HUES64 (cell line): ENCODE measurements at regions not wholly inside any gene's neighbourhood (a gene's known extent, or its start where the extent isn't known, plus 50 kb on each side); places are given as distances from the start of the nearest gene placed in this dataset.
"Not testable (repeated sequence)": the region's sequence is repeated elsewhere in the genome, so short reads cannot be mapped to it uniquely, and the experiment has no call there.

Experiments
- H3K27ac ChIP-seq: 2 replicates; pipeline ENCODE4 v1.7.0; 2013; ENCODE audit warnings: low read depth, low read length, inconsistent platforms
- H3K27me3 ChIP-seq: 2 replicates; pipeline ENCODE4 v1.6.1; 2013; ENCODE audit warnings: mild to moderate bottlenecking, low read length; ENCODE audit not compliant: insufficient read depth
- H3K36me3 ChIP-seq: 2 replicates; pipeline ENCODE4 v1.6.1; 2013; ENCODE audit warnings: mild to moderate bottlenecking, low read length; ENCODE audit not compliant: insufficient read depth
- H3K4me1 ChIP-seq: 2 replicates; pipeline ENCODE4 v1.6.1; 2013; ENCODE audit warnings: mild to moderate bottlenecking, low read length, moderate library complexity; ENCODE audit not compliant: insufficient read depth
- H3K4me3 ChIP-seq: 2 replicates; pipeline ENCODE4 v1.5.1; 2013; ENCODE audit warnings: mild to moderate bottlenecking, low read length, moderate library complexity
- H3K9ac ChIP-seq: 2 replicates; pipeline ENCODE4 v1.6.1; 2013; ENCODE audit warnings: mild to moderate bottlenecking, low read depth, low read length
- H3K9me3 ChIP-seq: 2 replicates; pipeline ENCODE4 v1.6.1; 2013; ENCODE audit warnings: low read depth, low read length; ENCODE audit not compliant: insufficient read depth
- WGBS: fragments of 150-250, 120-280 bp; methylation state at CpG from one replicate; pipeline ENCODE4 v1.1.7; 2013; ENCODE audit warnings: missing lambda C conversion rate; 5-methylcytosine and 5-hydroxymethylcytosine counted together

- no peak overlapping the region for H3K27ac ChIP-seq
- no peaks in the 10 kb centered on the region; the same call in 1 of the 2 replicates for H3K4me1 ChIP-seq
- H3K36me3 ChIP-seq = no peaks in the 10 kb centered on the region
- 94% methylated on average over 2 of the region's 3 CpGs for WGBS
- H3K27me3 ChIP-seq = no peaks in the 10 kb centered on the region
- H3K9me3 ChIP-seq = no peaks in the 10 kb centered on the region
- no peak overlapping the region for H3K4me3 ChIP-seq
- H3K9ac ChIP-seq = no peak overlapping the region
These were observed 1188.0 kb upstream of the ALCAM start for GRCh38 chr3:104178680-104179079.

DNA sequence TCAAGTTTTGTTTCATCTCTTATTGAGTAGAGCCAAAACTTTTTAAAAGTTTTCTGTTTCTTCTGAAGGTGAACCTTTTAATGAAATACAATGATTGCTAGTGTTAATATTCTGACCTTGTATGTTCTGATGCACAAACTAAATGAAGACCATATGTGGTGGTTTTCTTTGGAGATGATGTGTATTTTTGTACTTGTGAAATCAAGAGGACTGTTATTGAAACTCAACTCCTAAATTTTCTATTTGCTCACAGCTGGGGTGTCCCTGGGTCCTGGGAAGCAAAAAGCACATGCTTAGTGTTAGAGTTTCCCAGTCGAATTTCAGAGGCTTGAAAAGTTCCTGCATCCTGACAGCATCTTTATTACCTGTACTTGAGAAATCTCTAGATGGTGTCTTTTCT lies 1185.8 kb upstream of the ALCAM start:
- no peak overlapping the region for H3K4me3 ChIP-seq
- H3K36me3 ChIP-seq = no peaks in the 10 kb centered on the region
- no peaks in the 10 kb centered on the region; the same call in 1 of the 2 replicates for H3K4me1 ChIP-seq
- H3K9ac ChIP-seq = no peak overlapping the region
- H3K27me3 ChIP-seq = no peaks in the 10 kb centered on the region
- H3K27ac ChIP-seq = no peak overlapping the region
- H3K9me3 ChIP-seq = no peaks in the 10 kb centered on the region
- 88% methylated on average over 1 of the region's 1 CpG for WGBS

DNA sequence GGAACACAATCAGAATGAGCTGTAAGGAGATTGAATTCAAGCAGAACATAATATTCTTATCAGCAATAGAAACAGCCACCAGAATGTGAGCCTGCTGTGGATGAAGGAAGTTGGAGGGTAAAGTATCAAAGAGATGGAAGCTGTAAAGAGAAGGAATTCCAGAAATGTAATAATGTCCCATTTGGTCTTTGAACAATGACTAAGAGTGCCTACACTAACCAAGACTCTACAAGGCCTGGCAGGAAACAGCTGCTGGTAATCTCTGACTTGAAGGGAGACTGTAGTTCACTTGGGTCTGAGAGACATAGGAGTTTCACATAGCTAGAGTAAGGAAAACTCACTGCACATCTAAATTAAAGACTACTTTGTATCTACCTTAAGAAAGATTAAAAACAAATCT lies 1176.0 kb upstream of the ALCAM start:
- H3K9me3 ChIP-seq = no peaks in the 10 kb centered on the region
- H3K27me3 ChIP-seq = no peaks in the 10 kb centered on the region
- no peak overlapping the region for H3K4me3 ChIP-seq
- no peaks in the 10 kb centered on the region for H3K36me3 ChIP-seq
- H3K9ac ChIP-seq = no peak overlapping the region
- peaks cover 5% of the 10 kb centered on the region; the same call in 1 of the 2 replicates for H3K4me1 ChIP-seq
- H3K27ac ChIP-seq = no peak overlapping the region

- Histone ChIP-seq H3K4me3 (no peak overlapping the region), H3K27ac (no peak overlapping the region), H3K4me1 (no peaks in the 10 kb centered on the region), H3K9ac (no peak overlapping the region), H3K9me3 (no peaks in the 10 kb centered on the region), H3K27me3 (no peaks in the 10 kb centered on the region), H3K36me3 (no peaks in the 10 kb centered on the region)
- WGBS = 85% methylated on average over 2 of the region's 2 CpGs
These were observed 1168.6 kb upstream of the ALCAM start for GRCh38 chr3:104198131-104198530.

- no peaks in the 10 kb centered on the region for H3K4me1 ChIP-seq
- no peak overlapping the region for H3K27ac ChIP-seq
- H3K36me3 ChIP-seq = no peaks in the 10 kb centered on the region
- no peak overlapping the region for H3K9ac ChIP-seq
- 94% methylated on average over 2 of the region's 2 CpGs for WGBS
- H3K9me3 ChIP-seq = no peaks in the 10 kb centered on the region
- H3K27me3 ChIP-seq = no peaks in the 10 kb centered on the region
- H3K4me3 ChIP-seq = no peak overlapping the region
These were observed 1159.8 kb upstream of the ALCAM start for GRCh38 chr3:104206925-104207324.

DNA sequence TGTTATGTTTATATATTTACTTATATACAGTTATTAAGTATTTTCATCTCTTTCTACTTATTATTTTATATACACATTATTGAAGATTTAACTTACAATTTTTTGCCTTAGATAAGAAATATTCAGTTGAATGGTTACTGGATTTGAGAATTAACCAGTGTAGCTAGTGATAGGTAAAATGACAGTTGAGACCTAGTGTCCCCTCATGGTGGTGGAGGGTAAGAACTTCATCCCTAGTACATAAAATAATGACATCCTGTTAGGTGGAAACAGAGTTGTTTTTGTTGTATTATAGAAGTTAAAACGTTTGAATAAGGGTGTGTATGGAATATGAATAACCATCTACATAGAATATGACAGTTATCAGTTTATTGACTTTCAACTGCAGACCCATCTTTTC lies 1152.4 kb upstream of the ALCAM start:
- no CpG with 5 or more reads among the region's 1 CpG for WGBS
- no peaks in the 10 kb centered on the region for H3K9me3 ChIP-seq
- H3K27me3 ChIP-seq = no peaks in the 10 kb centered on the region
- no peaks in the 10 kb centered on the region for H3K36me3 ChIP-seq
- H3K4me3 ChIP-seq = no peak overlapping the region
- no peak overlapping the region for H3K27ac ChIP-seq
- peaks cover 9% of the 10 kb centered on the region; the same call in 1 of the 2 replicates for H3K4me1 ChIP-seq
- no peak overlapping the region for H3K9ac ChIP-seq

DNA sequence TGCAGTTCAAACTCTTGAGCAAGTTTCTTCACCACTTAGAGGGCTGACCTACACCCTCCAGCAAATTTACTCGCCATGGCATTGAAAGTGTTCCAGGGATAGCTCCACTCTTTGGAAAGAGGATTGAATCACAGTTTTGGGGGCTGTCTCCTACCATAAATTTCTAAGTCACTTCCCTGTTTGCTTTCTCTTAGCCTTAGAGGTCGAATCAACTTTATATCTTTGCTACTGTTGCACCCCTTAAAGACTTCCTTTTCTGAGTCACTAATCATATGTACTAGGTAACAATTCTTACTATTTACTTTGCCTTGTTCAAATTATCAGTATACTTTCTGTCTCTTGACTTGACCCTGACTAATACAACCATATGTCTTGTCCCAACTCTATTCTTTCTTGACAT lies 1151.8 kb upstream of the ALCAM start:
- Histone ChIP-seq H3K36me3 (no peaks in the 10 kb centered on the region), H3K9me3 (no peaks in the 10 kb centered on the region), H3K4me3 (no peak overlapping the region), H3K27me3 (no peaks in the 10 kb centered on the region), H3K9ac (no peak overlapping the region), H3K4me1 (peaks cover 9% of the 10 kb centered on the region; the same call in 1 of the 2 replicates), H3K27ac (no peak overlapping the region)
- 90% methylated on average over 2 of the region's 2 CpGs for WGBS

GRCh38 chr3:104219046-104219445 lies 1147.7 kb upstream of the ALCAM start:
- not testable (repeated sequence) for H3K4me3 ChIP-seq, H3K9me3 ChIP-seq, H3K27ac ChIP-seq, H3K9ac ChIP-seq, H3K27me3 ChIP-seq, H3K36me3 ChIP-seq, H3K4me1 ChIP-seq
- WGBS = 93% methylated on average over 2 of the region's 2 CpGs

- H3K9me3 ChIP-seq = no peaks in the 10 kb centered on the region
- no peaks in the 10 kb centered on the region for H3K36me3 ChIP-seq
- no peak overlapping the region for H3K27ac ChIP-seq
- H3K4me3 ChIP-seq = no peak overlapping the region
- no CpG with 5 or more reads among the region's 1 CpG for WGBS
- no peaks in the 10 kb centered on the region for H3K27me3 ChIP-seq
- H3K9ac ChIP-seq = no peak overlapping the region
- peaks cover 3% of the 10 kb centered on the region; the same call in 1 of the 2 replicates for H3K4me1 ChIP-seq
These were observed 1132.1 kb upstream of the ALCAM start for GRCh38 chr3:104234442-104235194.

DNA sequence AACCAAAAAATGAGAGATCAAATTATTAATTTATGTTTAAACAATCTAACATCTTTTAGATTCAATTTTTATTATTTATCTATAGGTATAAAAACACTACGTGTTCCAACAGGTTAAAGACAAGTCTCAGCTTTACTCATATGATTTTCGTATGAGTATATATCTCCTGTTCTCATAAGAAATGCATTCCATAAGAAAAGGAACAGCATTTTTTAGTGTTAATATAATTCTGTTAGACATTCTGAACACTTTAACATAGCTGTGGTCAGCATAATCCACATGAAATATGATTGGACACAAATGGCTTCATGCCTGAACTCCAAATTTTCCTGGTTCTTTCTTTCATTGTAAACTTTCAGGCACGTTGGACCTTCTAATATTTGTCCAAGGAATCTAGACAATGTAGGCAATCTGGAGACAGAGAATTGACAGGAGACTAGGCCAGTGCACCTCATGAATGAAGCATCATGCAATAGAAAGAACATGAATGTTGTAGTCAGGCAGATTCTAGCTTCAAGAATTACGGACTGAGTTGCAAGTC lies 1122.0 kb upstream of the ALCAM start:
- H3K27ac ChIP-seq = no peak overlapping the region
- 78% methylated on average over 3 of the region's 4 CpGs for WGBS
- H3K27me3 ChIP-seq = no peaks in the 10 kb centered on the region
- H3K4me1 ChIP-seq = peaks cover 8% of the 10 kb centered on the region; the same call in 1 of the 2 replicates
- no peak overlapping the region for H3K4me3 ChIP-seq
- H3K9me3 ChIP-seq = no peaks in the 10 kb centered on the region; the same call in 1 of the 2 replicates
- no peak overlapping the region for H3K9ac ChIP-seq
- no peaks in the 10 kb centered on the region for H3K36me3 ChIP-seq

DNA sequence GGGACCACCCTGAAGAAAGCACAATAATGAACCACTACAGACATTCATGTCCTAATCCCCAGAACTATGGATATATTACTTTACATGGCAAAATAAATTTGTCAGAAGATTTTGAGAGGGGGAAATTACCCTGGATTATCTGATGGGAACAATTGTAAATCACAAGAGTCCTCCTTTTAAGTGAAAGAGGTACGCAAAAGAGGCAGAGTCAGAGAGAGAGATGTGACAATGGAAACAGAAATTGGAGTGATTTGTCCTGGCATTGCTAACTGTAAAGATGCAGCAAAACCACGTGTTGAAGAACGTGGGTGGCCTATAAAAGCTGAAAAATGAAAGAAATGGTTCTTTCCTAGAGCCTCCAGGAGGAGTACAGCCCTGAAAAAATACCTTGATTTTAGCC lies 1121.4 kb upstream of the ALCAM start:
- WGBS = 85% methylated on average over 3 of the region's 3 CpGs
- H3K36me3 ChIP-seq = no peaks in the 10 kb centered on the region
- no peaks in the 10 kb centered on the region; the same call in 1 of the 2 replicates for H3K9me3 ChIP-seq
- peaks cover 8% of the 10 kb centered on the region; the same call in 1 of the 2 replicates for H3K4me1 ChIP-seq
- no peaks in the 10 kb centered on the region for H3K27me3 ChIP-seq
- no peak overlapping the region for H3K27ac ChIP-seq
- no peak overlapping the region for H3K4me3 ChIP-seq
- H3K9ac ChIP-seq = no peak overlapping the region
